GM18520 (cell line): ENCODE measurements at regions not wholly inside any gene's neighbourhood (a gene's known extent, or its start where the extent isn't known, plus 50 kb on each side); places are given as distances from the start of the nearest gene placed in this dataset.

Source experiments
- ATAC-seq: cut with Tn5 transposase; IDR thresholded peaks from one replicate; pipeline ENCODE4 v1.9.1; 2021; ENCODE audit not compliant: unreplicated experiment

- no peak for ATAC-seq
Observed at GRCh38 chr7:130925136-130925794, 191.3 kb upstream of the KLF14 start.

- ATAC-seq = no peak
Observed at GRCh38 chr7:130926001-130926691, 192.1 kb upstream of the KLF14 start.

GRCh38 chr7:130927062-130927461, 193.1 kb upstream of the KLF14 start:
- no peak for ATAC-seq

GRCh38 chr7:130927564-130927963, 193.6 kb upstream of the KLF14 start:
- no peak for ATAC-seq

- ATAC-seq = no peak
Observed at GRCh38 chr7:130929896-130930659, 196.1 kb upstream of the KLF14 start.

GRCh38 chr7:130930681-130931080, 196.7 kb upstream of the KLF14 start:
- ATAC-seq = no peak

GRCh38 chr7:130931423-130931822, 197.4 kb upstream of the KLF14 start:
- no peak for ATAC-seq

GRCh38 chr7:130932088-130932487, 198.1 kb upstream of the KLF14 start:
- no peak for ATAC-seq

GRCh38 chr7:130932667-130933432, 198.8 kb upstream of the KLF14 start:
- no peak for ATAC-seq

- no peak for ATAC-seq
Observed at GRCh38 chr7:130933919-130934318, 199.9 kb upstream of the KLF14 start.

- ATAC-seq = no peak
Observed at GRCh38 chr7:130935564-130936157, 201.7 kb upstream of the KLF14 start.

- ATAC-seq = no peak
Observed at GRCh38 chr7:130936202-130936931, 202.4 kb upstream of the KLF14 start.

GRCh38 chr7:130937016-130937415, 203.0 kb upstream of the KLF14 start:
- ATAC-seq = no peak

- ATAC-seq = no peak
Observed at GRCh38 chr7:130937830-130938229, 203.8 kb upstream of the KLF14 start.

- ATAC-seq = no peak
Observed at GRCh38 chr7:130938661-130939060, 204.7 kb upstream of the KLF14 start.

- ATAC-seq = no peak
Observed at GRCh38 chr7:130939321-130940095, 205.5 kb upstream of the KLF14 start.

GRCh38 chr7:130940326-130940725, 206.3 kb upstream of the KLF14 start:
- ATAC-seq = no peak

- ATAC-seq = no peak
Observed at GRCh38 chr7:130940907-130941306, 206.9 kb upstream of the KLF14 start.
